ENCODE measurements at regions not wholly inside any gene's neighbourhood (a gene's known extent, or its start where the extent isn't known, plus 50 kb on each side); places are given as distances from the start of the nearest gene placed in this dataset.

- no peak for DNase-seq
These were observed 277.0 kb downstream of the CDH2 start for GRCh38 chr18:27899893-27900292.

- DNase-seq: no peak
These were observed 282.2 kb downstream of the CDH2 start for GRCh38 chr18:27894746-27895145.

- peak in 1 of 3 donors; percentile 12 for DNase-seq
These were observed 289.0 kb downstream of the CDH2 start for GRCh38 chr18:27887711-27888495.

GRCh38 chr18:27887287-27887686 is 289.6 kb downstream of the CDH2 start:
- DNase-seq: no peak

- DNase-seq: no peak
These were observed 297.4 kb downstream of the CDH2 start for GRCh38 chr18:27879540-27879939.

- no peak for DNase-seq
These were observed 305.2 kb downstream of the CDH2 start for GRCh38 chr18:27871726-27872125.

GRCh38 chr18:27869735-27870134 is 307.2 kb downstream of the CDH2 start:
- no peak for DNase-seq

GRCh38 chr18:27865431-27865830 is 311.5 kb downstream of the CDH2 start:
- no peak for DNase-seq

GRCh38 chr18:27863780-27864430 is 313.0 kb downstream of the CDH2 start:
- peak in 1 of 3 donors; percentile 6 for DNase-seq

- DNase-seq: no peak
These were observed 314.8 kb downstream of the CDH2 start for GRCh38 chr18:27862041-27862682.

- peak in 1 of 3 donors; percentile 27 for DNase-seq
These were observed 315.4 kb downstream of the CDH2 start for GRCh38 chr18:27861539-27861938.

- DNase-seq: peak; percentile 26 to 52 (median 41)
These were observed 316.2 kb downstream of the CDH2 start for GRCh38 chr18:27860701-27861107.

GRCh38 chr18:27860011-27860410 is 316.9 kb downstream of the CDH2 start:
- no peak for DNase-seq

- no peak for DNase-seq
These were observed 320.1 kb downstream of the CDH2 start for GRCh38 chr18:27856820-27857219.

- no peak for DNase-seq
These were observed 321.4 kb downstream of the CDH2 start for GRCh38 chr18:27855486-27855885.

GRCh38 chr18:27854631-27855030 is 322.3 kb downstream of the CDH2 start:
- no peak for DNase-seq

- peak in 2 of 3 donors; percentile 35 to 66 for DNase-seq
These were observed 328.6 kb downstream of the CDH2 start for GRCh38 chr18:27848336-27848735.

- no peak for DNase-seq
These were observed 329.5 kb downstream of the CDH2 start for GRCh38 chr18:27847412-27847811.

- no peak for DNase-seq
These were observed 331.0 kb downstream of the CDH2 start for GRCh38 chr18:27845897-27846296.

GRCh38 chr18:27843783-27844777 is 332.9 kb downstream of the CDH2 start:
- DNase-seq: peak in 1 of 3 donors; percentile 75

GRCh38 chr18:27839141-27839540 is 337.8 kb downstream of the CDH2 start:
- DNase-seq: peak in 1 of 3 donors; percentile 75

GRCh38 chr18:27838225-27838624 is 338.7 kb downstream of the CDH2 start:
- no peak for DNase-seq
